ENCODE measurements at regions not wholly inside any gene's neighbourhood (a gene's known extent, or its start where the extent isn't known, plus 50 kb on each side); places are given as distances from the start of the nearest gene placed in this dataset.
"Not testable (repeated sequence)": the region's sequence is repeated elsewhere in the genome, so short reads cannot be mapped to it uniquely, and the experiment has no call there.

DNA sequence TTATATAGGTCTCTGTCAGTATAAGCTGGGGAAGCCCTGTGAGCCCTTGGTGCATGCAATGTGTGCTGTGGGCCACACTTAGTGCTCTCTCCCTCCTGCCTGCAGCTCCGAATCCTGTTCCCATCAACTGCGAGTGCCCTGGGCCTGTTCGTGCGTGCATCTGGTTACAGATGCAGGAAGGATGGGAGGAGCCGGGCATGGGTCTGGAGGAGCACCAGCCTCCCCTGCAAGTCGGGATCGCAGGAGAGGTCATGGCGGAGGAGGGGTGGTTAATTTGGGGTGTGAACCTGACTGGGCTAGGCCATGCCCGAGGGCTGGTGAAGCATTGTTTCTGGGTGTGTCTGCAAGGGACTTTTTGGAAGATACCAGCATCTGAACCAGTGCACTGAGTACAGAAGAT lies 274.6 kb upstream of the IRX4 start:
- H3K9me3 ChIP-seq, result no peaks in the 10 kb centered on the region
- no peak overlapping the region for H3K27ac ChIP-seq
- DNase-seq (ENCODE audit: low spot score) (no peak), ATAC-seq (ENCODE audit: insufficient number of reproducible peaks, low FRiP score, low read depth) (no peak)
- H3K27me3 ChIP-seq (replicated peaks; ENCODE audit: insufficient read depth), result no peaks in the 10 kb centered on the region
- H3K4me1 ChIP-seq (ENCODE audit: control insufficient read depth in 1 of 2, low read depth in 2 of 2), result no peaks in the 10 kb centered on the region
- no peak overlapping the region for H3K4me3 ChIP-seq
- TF ChIP-seq CTCF (IDR thresholded peaks at IDR 0.05), result no peak
- H3K36me3 ChIP-seq, result no peaks in the 10 kb centered on the region

- no peak for TF ChIP-seq CTCF (IDR thresholded peaks at IDR 0.05)
- H3K9me3 ChIP-seq, result no peaks in the 10 kb centered on the region
- H3K4me1 ChIP-seq (ENCODE audit: control insufficient read depth in 1 of 2, low read depth in 2 of 2), result no peaks in the 10 kb centered on the region
- no peaks in the 10 kb centered on the region for H3K36me3 ChIP-seq
- DNase-seq (ENCODE audit: low spot score), result no peak
- H3K27me3 ChIP-seq (replicated peaks; ENCODE audit: insufficient read depth), result no peaks in the 10 kb centered on the region
- H3K27ac ChIP-seq, result no peak overlapping the region
- H3K4me3 ChIP-seq, result no peak overlapping the region
- ATAC-seq (ENCODE audit: insufficient number of reproducible peaks, low FRiP score, low read depth), result no peak
Measured at GRCh38 chr5:2156358-2157059, 273.8 kb upstream of the IRX4 start.

GRCh38 chr5:2155556-2155955 lies 272.8 kb upstream of the IRX4 start:
- no peaks in the 10 kb centered on the region for H3K4me1 ChIP-seq (ENCODE audit: control insufficient read depth in 1 of 2, low read depth in 2 of 2)
- H3K9me3 ChIP-seq, result no peaks in the 10 kb centered on the region
- H3K36me3 ChIP-seq, result no peaks in the 10 kb centered on the region
- TF ChIP-seq CTCF (IDR thresholded peaks at IDR 0.05), result no peak
- no peak overlapping the region for H3K4me3 ChIP-seq
- no peak for ATAC-seq (ENCODE audit: insufficient number of reproducible peaks, low FRiP score, low read depth)
- DNase-seq (ENCODE audit: low spot score), result no peak
- H3K27ac ChIP-seq, result no peak overlapping the region
- H3K27me3 ChIP-seq (replicated peaks; ENCODE audit: insufficient read depth), result no peaks in the 10 kb centered on the region

GRCh38 chr5:2153802-2154201 lies 271.1 kb upstream of the IRX4 start:
- Histone ChIP-seq H3K9me3 (no peaks in the 10 kb centered on the region), H3K36me3 (no peaks in the 10 kb centered on the region), H3K27me3 (replicated peaks; ENCODE audit: insufficient read depth) (no peaks in the 10 kb centered on the region), H3K4me1 (ENCODE audit: control insufficient read depth in 1 of 2, low read depth in 2 of 2) (no peaks in the 10 kb centered on the region), H3K4me3 (no peak overlapping the region), H3K27ac (no peak overlapping the region)
- DNase-seq (ENCODE audit: low spot score) (no peak), ATAC-seq (ENCODE audit: insufficient number of reproducible peaks, low FRiP score, low read depth) (no peak)
- no peak for TF ChIP-seq CTCF (IDR thresholded peaks at IDR 0.05)

DNA sequence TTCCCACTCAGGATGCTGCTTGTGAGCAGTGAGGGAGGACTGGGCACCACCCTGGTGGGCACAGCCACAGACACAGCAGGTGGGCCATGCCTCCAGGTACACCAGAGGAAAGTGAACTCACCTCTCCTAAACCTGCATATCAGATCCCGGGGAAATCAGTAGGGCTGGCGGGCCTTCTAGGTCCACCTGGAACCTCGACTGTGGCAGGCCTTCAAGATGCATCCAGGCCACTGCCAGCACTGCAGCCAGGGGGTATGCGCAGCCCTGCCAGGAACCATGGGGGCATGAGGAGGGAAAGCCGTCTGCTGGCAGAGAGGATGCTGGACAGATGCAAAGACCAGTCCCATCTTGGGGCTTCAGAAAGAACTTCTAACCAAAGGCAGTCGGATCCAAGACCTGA lies 270.6 kb upstream of the IRX4 start:
- H3K9me3 ChIP-seq, result no peaks in the 10 kb centered on the region
- DNase-seq (ENCODE audit: low spot score) (no peak), ATAC-seq (ENCODE audit: insufficient number of reproducible peaks, low FRiP score, low read depth) (no peak)
- H3K27me3 ChIP-seq (replicated peaks; ENCODE audit: insufficient read depth), result no peaks in the 10 kb centered on the region
- no peak overlapping the region for H3K27ac ChIP-seq
- no peaks in the 10 kb centered on the region for H3K4me1 ChIP-seq (ENCODE audit: control insufficient read depth in 1 of 2, low read depth in 2 of 2)
- TF ChIP-seq CTCF (IDR thresholded peaks at IDR 0.05), result no peak
- no peak overlapping the region for H3K4me3 ChIP-seq
- H3K36me3 ChIP-seq, result no peaks in the 10 kb centered on the region

DNA sequence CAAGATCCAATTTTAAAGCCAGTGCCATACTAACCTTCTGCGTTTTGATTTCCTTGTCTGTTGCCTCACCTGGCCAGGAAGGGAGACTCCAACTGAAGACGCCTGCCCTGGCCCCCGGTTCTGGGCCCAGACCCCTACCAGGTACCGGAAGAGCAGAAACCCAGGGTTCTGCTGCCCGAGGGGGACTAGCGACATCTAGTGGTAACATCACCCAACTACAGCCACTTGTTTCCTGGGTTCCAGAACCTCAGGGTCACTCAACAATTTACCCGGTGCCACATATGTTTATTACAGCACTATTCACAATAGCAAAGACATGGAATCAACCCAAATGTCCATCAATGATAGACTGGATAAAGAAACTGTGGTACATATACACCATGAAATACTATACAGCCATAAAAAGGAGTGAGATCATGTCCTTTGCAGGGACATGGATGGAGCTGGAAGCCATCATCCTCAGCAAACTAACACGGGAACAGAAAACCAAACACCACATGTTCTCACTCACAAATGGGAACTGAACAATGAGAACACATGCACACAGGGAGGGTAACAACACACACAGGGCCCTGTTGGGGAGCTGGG lies 268.7 kb upstream of the IRX4 start:
- DNase-seq (ENCODE audit: low spot score); H3K4me1 ChIP-seq (ENCODE audit: control insufficient read depth in 1 of 2, low read depth in 2 of 2); H3K27me3 ChIP-seq (replicated peaks; ENCODE audit: insufficient read depth); H3K27ac ChIP-seq; H3K9me3 ChIP-seq; ATAC-seq (ENCODE audit: insufficient number of reproducible peaks, low FRiP score, low read depth); H3K4me3 ChIP-seq; H3K36me3 ChIP-seq: not testable (repeated sequence)
